Dermis microvascular lymphatic vessel endothelial cell (primary cell): ENCODE measurements at regions not wholly inside any gene's neighbourhood (a gene's known extent, or its start where the extent isn't known, plus 50 kb on each side); places are given as distances from the start of the nearest gene placed in this dataset.

Source experiments
- DNase-seq, 2 donors: peaks; one replicate each; pipeline versions ENCODE4 v3.0.0 to v3.0.0-alpha.2; 2010; ENCODE audit warnings: low read depth in 2 of 2

DNA sequence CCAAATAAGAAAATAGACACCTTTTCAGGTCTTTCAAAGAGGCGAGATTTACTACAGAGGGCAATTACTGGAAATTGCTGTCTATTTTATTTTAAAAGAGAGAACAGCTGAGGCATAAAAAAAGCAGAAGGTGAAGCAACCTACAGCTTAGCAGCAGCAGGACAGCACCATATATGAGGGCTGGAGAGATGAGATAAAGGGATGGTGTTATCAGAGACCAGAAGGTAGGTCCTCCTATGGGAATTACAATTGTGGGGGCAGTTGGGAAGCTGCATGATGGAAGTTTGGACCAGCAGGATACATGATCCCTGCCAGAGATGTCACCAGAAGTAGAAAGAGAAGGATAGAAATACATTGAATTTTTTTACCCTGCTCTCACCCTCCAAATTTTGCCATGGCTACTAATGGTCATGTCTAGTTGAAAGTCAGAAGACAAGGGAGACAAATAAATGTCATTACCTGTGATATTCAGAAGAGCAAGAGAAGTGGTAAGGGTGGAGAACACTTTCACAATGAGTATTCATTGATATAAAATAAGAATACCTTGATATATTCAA is 77.2 kb upstream of the CALCR start:
- no peak for DNase-seq

DNA sequence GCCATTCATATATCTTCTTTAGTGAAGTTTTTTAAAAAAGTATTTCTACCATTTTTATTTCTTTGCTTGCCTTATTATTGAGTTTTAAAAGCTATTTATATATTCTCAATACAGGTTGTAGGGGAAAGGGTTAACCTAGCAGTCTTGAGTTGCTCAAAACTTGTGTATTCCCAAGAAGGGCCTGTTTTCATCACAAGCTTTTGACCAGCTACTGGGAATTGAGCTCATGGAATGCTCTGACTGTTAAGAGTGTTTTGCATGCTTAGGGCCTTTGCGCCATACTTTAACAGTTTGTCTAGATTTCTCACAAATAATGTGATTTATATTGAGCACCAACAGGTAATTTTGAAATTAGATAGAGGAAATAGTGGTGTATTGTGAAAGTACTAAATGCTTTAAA is 72.0 kb upstream of the CALCR start:
- no peak for DNase-seq

DNA sequence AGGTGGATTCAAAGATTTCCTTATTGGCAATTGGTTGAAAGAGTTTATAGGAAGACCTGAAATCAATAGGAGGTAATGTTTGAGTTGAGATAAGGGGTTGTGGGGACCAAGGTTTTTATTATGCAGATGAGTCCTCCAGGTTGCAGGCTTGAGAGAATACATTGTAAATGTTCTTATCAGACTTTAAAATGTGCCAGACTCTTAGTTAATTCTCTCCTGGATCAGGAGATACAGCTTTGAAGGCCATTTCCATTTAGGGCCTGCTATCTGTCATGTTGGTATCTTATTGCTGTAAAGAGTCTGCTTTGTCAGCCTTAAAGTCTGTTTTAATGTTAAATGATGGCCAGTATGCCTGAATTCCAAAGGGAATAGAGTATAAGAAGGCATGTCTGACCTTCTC is 61.8 kb upstream of the CALCR start:
- DNase-seq = no peak

DNA sequence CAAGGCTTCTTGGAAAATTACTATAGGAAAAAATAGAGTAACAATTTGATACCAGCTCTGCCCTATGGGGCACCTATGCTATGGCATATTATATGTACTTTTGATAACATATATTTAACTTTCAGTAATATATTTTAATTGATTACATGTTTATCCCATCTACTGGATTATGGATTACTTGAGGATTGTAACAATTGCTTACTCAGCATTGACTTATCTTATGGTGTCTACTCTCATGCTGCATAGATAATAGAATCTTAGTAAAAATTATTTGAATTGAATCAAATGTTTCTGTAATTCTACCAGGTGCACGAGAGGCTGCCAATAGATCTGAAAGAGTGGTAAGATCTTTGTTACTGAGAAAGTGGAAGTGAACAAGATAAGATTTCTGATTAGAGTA is 57.8 kb upstream of the CALCR start:
- no peak for DNase-seq

DNA sequence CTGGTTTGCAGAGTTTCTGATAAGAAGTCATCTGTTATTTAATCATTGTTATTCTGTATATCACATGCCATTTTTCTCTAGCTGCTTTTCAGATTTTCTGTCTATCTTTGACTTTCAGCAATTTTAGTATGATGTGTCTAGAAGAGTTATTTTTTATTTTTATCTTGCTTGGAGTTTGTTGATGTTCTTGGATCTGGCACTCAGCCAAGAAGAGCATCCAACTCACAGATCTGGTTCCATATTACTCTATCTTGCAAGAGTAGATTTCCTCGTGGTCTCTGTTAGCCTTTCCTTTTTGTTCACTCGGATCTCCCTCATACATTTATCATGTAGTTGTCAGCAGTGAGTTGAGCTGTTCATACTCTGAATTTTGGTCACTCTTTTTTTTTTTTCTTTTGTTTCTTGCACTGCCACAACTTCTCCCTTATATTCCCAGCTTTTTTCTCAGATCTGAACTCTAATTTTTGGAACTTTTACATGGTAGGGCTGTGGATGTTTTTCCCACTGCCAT is 54.8 kb upstream of the CALCR start:
- DNase-seq = no peak

DNA sequence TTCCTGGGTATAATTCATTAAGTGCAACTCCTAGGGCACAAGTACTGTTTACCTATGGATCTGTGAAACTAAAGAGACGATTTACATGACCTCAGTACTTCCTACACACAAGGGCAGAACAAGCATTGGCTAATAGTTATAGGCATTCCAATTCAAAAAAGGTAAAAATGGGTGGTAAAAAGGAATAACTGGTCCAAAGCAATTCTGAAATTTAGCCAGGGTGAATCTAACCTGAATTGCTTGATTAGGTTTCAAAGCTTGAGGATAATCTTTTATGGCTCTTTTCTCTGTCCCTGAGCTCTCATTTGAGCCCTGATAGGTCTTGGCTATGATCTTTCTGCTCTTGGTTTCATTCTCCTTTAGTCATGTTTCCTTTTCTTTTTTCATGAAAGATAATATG is 52.3 kb upstream of the CALCR start:
- DNase-seq = no peak
